ENCODE measurements at regions not wholly inside any gene's neighbourhood (a gene's known extent, or its start where the extent isn't known, plus 50 kb on each side); places are given as distances from the start of the nearest gene placed in this dataset.

- no peak for TF ChIP-seq JUND (IDR thresholded peaks at IDR 0.05)
- no peak for TF ChIP-seq POLR2A (IDR thresholded peaks at IDR 0.05; ENCODE audit: borderline replicate concordance, extremely low read depth, insufficient read depth, insufficient read length)
- no peak for TF ChIP-seq ZFX (IDR thresholded peaks at IDR 0.05)
- no peak for TF ChIP-seq ZBTB33 (IDR thresholded peaks at IDR 0.05; ENCODE audit: extremely low read depth, insufficient replicate concordance, low read length)
- TF ChIP-seq SP1 (IDR thresholded peaks at IDR 0.05; ENCODE audit: low read depth), result no peak
- TF ChIP-seq POLR2AphosphoS5 (IDR thresholded peaks at IDR 0.05; ENCODE audit: low read depth, low read length), result no peak
- no peak for TF ChIP-seq MAX (IDR thresholded peaks at IDR 0.05)
- TF ChIP-seq SRF (IDR thresholded peaks at IDR 0.05; ENCODE audit: low read depth), result no peak
- no peak for TF ChIP-seq SIN3A (IDR thresholded peaks at IDR 0.05; ENCODE audit: low read depth)
- no peak for TF ChIP-seq YY1 (IDR thresholded peaks at IDR 0.05; ENCODE audit: extremely low read depth, insufficient replicate concordance, low read depth, low read length)
- no peak for TF ChIP-seq CBX3 (IDR thresholded peaks at IDR 0.05; ENCODE audit: low read depth)
- RAD21 ChIA-PET (ENCODE audit: low non-redundant PET in 1 of 2, low total read pairs in 2 of 2, uncharacterized antibody in 2 of 2, unreplicated experiment in 2 of 2), result no interaction called here
- no TSS peak for BruUV-seq (replicated peaks)
- intact Hi-C loops (cut with micrococcal nuclease), result no loop called here
- no peaks in the 10 kb centered on the region for H3K9me3 ChIP-seq (ENCODE audit: control insufficient read depth in 1 of 2, insufficient read depth in 1 of 2, low read depth in 1 of 2, low read length in 2 of 2)
- no peak for ATAC-seq
- no peak overlapping the region for H3K4me3 ChIP-seq (replicated peaks in 1 of 2; ENCODE audit: low read depth in 1 of 2, low read length in 2 of 2)
- no peak overlapping the region for H3K9ac ChIP-seq (ENCODE audit: low read length)
- no peaks in the 10 kb centered on the region for H3K79me2 ChIP-seq (ENCODE audit: insufficient read depth, low read length)
- CTCF ChIA-PET, result interaction anchor here (1.2 to 1.4 kb wide), 3 partner anchors 9 to 362 kb away, joined by 4 to 14 read pairs (median 5); no protein-coding TSS in a partner anchor
- POLR2A ChIA-PET, result no interaction called here
- H3K4me1 ChIP-seq (ENCODE audit: control insufficient read depth in 1 of 2, insufficient read depth in 2 of 2, low read length in 2 of 2), result no peaks in the 10 kb centered on the region
- no peaks in the 10 kb centered on the region for H3K27me3 ChIP-seq (ENCODE audit: insufficient read depth, low read length)
- H2AFZ ChIP-seq (ENCODE audit: low read depth, low read length, poor library complexity, severe bottlenecking), result no peak overlapping the region
- no peak overlapping the region for H3K27ac ChIP-seq (ENCODE audit: low read depth, low read length)
- H4K20me1 ChIP-seq (ENCODE audit: insufficient read depth), result no peaks in the 10 kb centered on the region
- no peak for DNase-seq (ENCODE audit: low read depth, low spot score)
- H3K4me2 ChIP-seq (ENCODE audit: low read length), result no peak overlapping the region; the same call in 1 of the 2 replicates
- H3K9me2 ChIP-seq (ENCODE audit: insufficient read depth), result no peaks in the 10 kb centered on the region
- no peaks in the 10 kb centered on the region for H3K36me3 ChIP-seq (ENCODE audit: control insufficient read depth in 1 of 2, insufficient read depth in 2 of 2, low read length in 2 of 2)
Observed at GRCh38 chr22:48942698-48943566, 884.7 kb downstream of the BRD1 start.
